Stomach (tissue), 8 donors: ENCODE measurements at regions not wholly inside any gene's neighbourhood (a gene's known extent, or its start where the extent isn't known, plus 50 kb on each side); places are given as distances from the start of the nearest gene placed in this dataset.

Experiments used
- DNase-seq, 2 donors: peaks; one replicate each; pipeline versions ENCODE4 v3.0.0 to v3.0.0-alpha.2; 2013 to 2019
- H3K27ac ChIP-seq, 5 donors: fragments of 200-600 bp in 4 of 5; sonication (generic) in 4 of 5; one replicate each; pipeline ENCODE4 v1.5.1; 2013 to 2019; ENCODE audit warnings: mild to moderate bottlenecking in 1 of 5, moderate library complexity in 1 of 5
- H3K27me3 ChIP-seq, 3 donors: fragments of 200-600 bp; sonication (generic); one replicate each; pipeline ENCODE4 v1.5.1; 2017 to 2019; ENCODE audit warnings: mixed run types in 1 of 3
- H3K36me3 ChIP-seq, 4 donors: fragments of 200-600 bp; sonication (generic); 1 replicate in 3 of 4; 2 replicates in 1 of 4; pipeline ENCODE4 v1.5.1; 2016 to 2019
- H3K4me1 ChIP-seq, 4 donors: fragments of 200-600 bp; sonication (generic); one replicate each; pipeline ENCODE4 v1.5.1; 2016 to 2019
- H3K4me3 ChIP-seq, 4 donors: fragments of 200-600 bp; sonication (generic) in 3 of 4; one replicate each; pipeline ENCODE4 v1.5.1; 2016 to 2019; ENCODE audit warnings: mild to moderate bottlenecking in 1 of 4
- H3K9me3 ChIP-seq, 4 donors: fragments of 200-600 bp; sonication (generic); one replicate each; pipeline ENCODE4 v1.5.1; 2016 to 2019
- EP300 ChIP-seq: sonication (generic); formaldehyde crosslinking; IDR thresholded peaks from one replicate; pipeline ENCODE4 v1.6.1; 2017; ENCODE audit warnings: antibody characterized with exemption
- POLR2A ChIP-seq, 4 donors: fragments of 450-650 bp; IDR thresholded peaks; one replicate each; pipeline ENCODE4 v1.6.1; 2016; ENCODE audit warnings: antibody characterized with exemption in 4 of 4, control low read depth in 2 of 4, mild to moderate bottlenecking in 1 of 4, moderate library complexity in 1 of 4
- POLR2AphosphoS5 ChIP-seq, 3 donors: sonication (generic); formaldehyde crosslinking; IDR thresholded peaks; one replicate each; pipeline ENCODE4 v1.6.1; 2016; ENCODE audit warnings: antibody characterized with exemption in 3 of 3
- WGBS, 5 donors: extraction: QIAGEN DNeasy Blood & Tissue Kit in 3 of 5; methylation state at CpG; one replicate each; pipeline versions ENCODE4 v1.1.5 to v1.1.7; 2013 to 2018; 5-methylcytosine and 5-hydroxymethylcytosine counted together
- intact Hi-C: fragments of 100-400 bp; cut with DNase I; formaldehyde crosslinking; loops from one replicate; pipeline ENCODE4 v1.15.1; 2023; ENCODE audit warnings: low total_unique reads
- TF ChIP-seq, protein P1 (sequence below), 7 experiments: fragments of 450-650 bp in 4 of 7; fragments of 200-600 bp in 3 of 7; sonication (generic) in 3 of 7; IDR thresholded peaks; one replicate each; pipeline ENCODE4 v1.5.1; 2016 to 2019; ENCODE audit warnings: antibody characterized with exemption in 7 of 7, control low read depth in 2 of 7, mild to moderate bottlenecking in 1 of 7
- donor health status: healthy with polysubstance abuse.
- donor health status: Bipolar disorder and iron deficiency.
- donor health status: healthy.

DNA sequence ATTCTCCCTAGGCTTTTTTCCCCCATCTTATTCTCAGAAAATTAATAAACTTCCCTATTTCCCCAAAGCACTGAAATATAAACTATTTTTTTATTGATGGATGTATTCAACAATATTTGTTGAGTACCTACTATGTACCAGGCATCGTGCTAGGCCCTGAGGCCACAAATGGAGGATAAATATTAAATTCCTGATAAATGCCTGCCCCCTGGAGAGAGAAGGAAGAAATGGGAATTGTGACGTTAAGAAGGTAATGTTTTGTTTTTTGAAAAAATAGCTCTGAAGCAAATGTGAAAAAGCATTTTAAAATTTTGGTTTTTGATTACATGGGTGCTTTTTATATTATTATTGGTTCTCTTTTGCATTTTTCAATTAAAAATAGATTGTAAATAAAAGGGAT, 60.5 kb upstream of the DPT start:
- TF ChIP-seq, protein P1, sequence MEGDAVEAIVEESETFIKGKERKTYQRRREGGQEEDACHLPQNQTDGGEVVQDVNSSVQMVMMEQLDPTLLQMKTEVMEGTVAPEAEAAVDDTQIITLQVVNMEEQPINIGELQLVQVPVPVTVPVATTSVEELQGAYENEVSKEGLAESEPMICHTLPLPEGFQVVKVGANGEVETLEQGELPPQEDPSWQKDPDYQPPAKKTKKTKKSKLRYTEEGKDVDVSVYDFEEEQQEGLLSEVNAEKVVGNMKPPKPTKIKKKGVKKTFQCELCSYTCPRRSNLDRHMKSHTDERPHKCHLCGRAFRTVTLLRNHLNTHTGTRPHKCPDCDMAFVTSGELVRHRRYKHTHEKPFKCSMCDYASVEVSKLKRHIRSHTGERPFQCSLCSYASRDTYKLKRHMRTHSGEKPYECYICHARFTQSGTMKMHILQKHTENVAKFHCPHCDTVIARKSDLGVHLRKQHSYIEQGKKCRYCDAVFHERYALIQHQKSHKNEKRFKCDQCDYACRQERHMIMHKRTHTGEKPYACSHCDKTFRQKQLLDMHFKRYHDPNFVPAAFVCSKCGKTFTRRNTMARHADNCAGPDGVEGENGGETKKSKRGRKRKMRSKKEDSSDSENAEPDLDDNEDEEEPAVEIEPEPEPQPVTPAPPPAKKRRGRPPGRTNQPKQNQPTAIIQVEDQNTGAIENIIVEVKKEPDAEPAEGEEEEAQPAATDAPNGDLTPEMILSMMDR (IDR thresholded peaks at IDR 0.05) = no peak
- TF ChIP-seq POLR2A (IDR thresholded peaks at IDR 0.05) (no peak), POLR2AphosphoS5 (IDR thresholded peaks at IDR 0.05) (no peak), EP300 (no peak)
- Histone ChIP-seq H3K9me3 (no peaks in the 10 kb centered on the region), H3K36me3 (no peaks in the 10 kb centered on the region), H3K27me3 (no peaks in the 10 kb centered on the region), H3K4me1 (peaks cover 0 to 3% (median 0%) of the 10 kb centered on the region in 4 donors), H3K27ac (no peak overlapping the region), H3K4me3 (no peak overlapping the region)
- WGBS, 5 donors = 62 to 81% (median 65%) methylated on average over 2 of the region's 2 CpGs
- no peak for DNase-seq
- intact Hi-C loops = no loop called here

DNA sequence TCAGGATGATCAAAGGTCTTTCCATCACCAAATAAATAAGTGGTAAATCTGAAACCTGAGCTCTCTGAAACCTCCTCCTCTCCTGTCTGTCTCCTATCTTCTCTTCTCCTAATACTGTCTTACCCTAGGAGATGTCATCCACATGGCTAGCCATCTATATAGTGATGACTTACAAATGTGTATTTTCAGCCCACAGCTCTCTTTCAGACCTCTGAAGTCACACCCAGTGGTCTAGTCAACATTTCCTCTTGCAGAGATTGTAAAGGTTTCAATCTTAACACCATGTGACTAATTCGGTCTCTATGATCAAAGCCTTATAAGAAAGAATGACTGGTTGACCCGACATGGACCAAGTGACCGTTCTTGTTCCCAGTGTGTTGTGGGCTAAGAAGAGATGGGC, 63.1 kb upstream of the DPT start:
- Histone ChIP-seq H3K4me1 (no peaks in the 10 kb centered on the region), H3K27me3 (no peaks in the 10 kb centered on the region), H3K27ac (no peak overlapping the region), H3K4me3 (no peak overlapping the region), H3K9me3 (no peaks in the 10 kb centered on the region), H3K36me3 (no peaks in the 10 kb centered on the region)
- 74 to 89% (median 86%) methylated on average over 3 of the region's 3 CpGs for WGBS, 5 donors
- TF ChIP-seq POLR2AphosphoS5 (IDR thresholded peaks at IDR 0.05) = no peak
- TF ChIP-seq EP300 = no peak
- TF ChIP-seq, protein P1 (IDR thresholded peaks at IDR 0.05) = no peak
- no peak for TF ChIP-seq POLR2A (IDR thresholded peaks at IDR 0.05)
- intact Hi-C loops = no loop called here
- no peak for DNase-seq

- Histone ChIP-seq H3K36me3 (no peaks in the 10 kb centered on the region), H3K27me3 (no peaks in the 10 kb centered on the region), H3K4me1 (no peaks in the 10 kb centered on the region), H3K4me3 (no peak overlapping the region), H3K27ac (no peak overlapping the region), H3K9me3 (no peaks in the 10 kb centered on the region)
- 52 to 72% (median 63%) methylated on average over 2 of the region's 2 CpGs for WGBS, 5 donors
- DNase-seq = peak in 1 of 2 donors; percentile 41
- TF ChIP-seq POLR2A (IDR thresholded peaks at IDR 0.05) (no peak), POLR2AphosphoS5 (IDR thresholded peaks at IDR 0.05) (no peak), EP300 (no peak)
- TF ChIP-seq, protein P1 (IDR thresholded peaks at IDR 0.05) = no peak
- intact Hi-C loops = no loop called here
Measured at GRCh38 chr1:168792592-168793125, 63.7 kb upstream of the DPT start.

GRCh38 chr1:168794057-168794456, 65.1 kb upstream of the DPT start:
- Histone ChIP-seq H3K9me3 (no peaks in the 10 kb centered on the region), H3K36me3 (no peaks in the 10 kb centered on the region), H3K4me3 (no peak overlapping the region), H3K27ac (no peak overlapping the region), H3K27me3 (no peaks in the 10 kb centered on the region), H3K4me1 (no peaks in the 10 kb centered on the region)
- 89 to 94% (median 92%) methylated on average over 6 of the region's 6 CpGs for WGBS, 5 donors
- DNase-seq = no peak
- intact Hi-C loops = no loop called here
- no peak for TF ChIP-seq POLR2AphosphoS5 (IDR thresholded peaks at IDR 0.05)
- TF ChIP-seq POLR2A (IDR thresholded peaks at IDR 0.05) = no peak
- TF ChIP-seq EP300 = no peak
- TF ChIP-seq, protein P1 (IDR thresholded peaks at IDR 0.05) = no peak
